ENCODE measurements at regions not wholly inside any gene's neighbourhood (a gene's known extent, or its start where the extent isn't known, plus 50 kb on each side); places are given as distances from the start of the nearest gene placed in this dataset.
A peak's percentile ranks its signal among the peaks of the same experiment; 100 is the strongest.

GRCh38 chrX:88526385-88526784, 220.6 kb upstream of the CPXCR1 start:
- no peak for DNase-seq (ENCODE audit: low read depth)

- DNase-seq (ENCODE audit: low read depth): no peak
Observed at GRCh38 chrX:88558421-88558820, 188.6 kb upstream of the CPXCR1 start.

GRCh38 chrX:88560673-88561330, 186.2 kb upstream of the CPXCR1 start:
- DNase-seq (ENCODE audit: low read depth): no peak

- no peak for DNase-seq (ENCODE audit: low read depth)
Observed at GRCh38 chrX:88584283-88584682, 162.7 kb upstream of the CPXCR1 start.

- no peak for DNase-seq (ENCODE audit: low read depth)
Observed at GRCh38 chrX:88586317-88586716, 160.7 kb upstream of the CPXCR1 start.

- DNase-seq (ENCODE audit: low read depth): no peak
Observed at GRCh38 chrX:88603237-88603636, 143.8 kb upstream of the CPXCR1 start.

GRCh38 chrX:88604433-88605221, 142.4 kb upstream of the CPXCR1 start:
- no peak for DNase-seq (ENCODE audit: low read depth)

- DNase-seq (ENCODE audit: low read depth): no peak
Observed at GRCh38 chrX:88605222-88605583, 141.8 kb upstream of the CPXCR1 start.

GRCh38 chrX:88612870-88613329, 134.1 kb upstream of the CPXCR1 start:
- no peak for DNase-seq (ENCODE audit: low read depth)

- peak; percentile 9 for DNase-seq (ENCODE audit: low read depth)
Observed at GRCh38 chrX:88613338-88613737, 133.7 kb upstream of the CPXCR1 start.

- DNase-seq (ENCODE audit: low read depth): no peak
Observed at GRCh38 chrX:88621278-88621677, 125.7 kb upstream of the CPXCR1 start.

GRCh38 chrX:88655460-88655859, 91.6 kb upstream of the CPXCR1 start:
- no peak for DNase-seq (ENCODE audit: low read depth)

- DNase-seq (ENCODE audit: low read depth): no peak
Observed at GRCh38 chrX:88660836-88661235, 86.2 kb upstream of the CPXCR1 start.

- no peak for DNase-seq (ENCODE audit: low read depth)
Observed at GRCh38 chrX:88672261-88672660, 74.8 kb upstream of the CPXCR1 start.

Measured in iris pigment epithelial cell (primary cell).